Frontal cortex (tissue), 3 donors: ENCODE measurements at regions not wholly inside any gene's neighbourhood (a gene's known extent, or its start where the extent isn't known, plus 50 kb on each side); places are given as distances from the start of the nearest gene placed in this dataset.
"Not testable (repeated sequence)": the region's sequence is repeated elsewhere in the genome, so short reads cannot be mapped to it uniquely, and the experiment has no call there.

Experiments used
- DNase-seq, 2 donors: peaks; one replicate each; pipeline ENCODE4 v3.0.0; 2012; ENCODE audit warnings: low spot score in 2 of 2
- FAIRE-seq: peaks from 2 replicates; lab custom pipeline; 2012; peaks lifted over from hg19 to GRCh38; lab: Jason Lieb, UNC
- donor health status: control.
- donor health status: control.
- donor health status: control.

GRCh38 chr22:22772396-22772795 is 115.2 kb upstream of the IGLL5 start:
- DNase-seq (no peak), FAIRE-seq (no peak)

- FAIRE-seq, result no peak
- no peak for DNase-seq
These were observed 114.7 kb upstream of the IGLL5 start for GRCh38 chr22:22772883-22773282.

- no peak for FAIRE-seq
- no peak for DNase-seq
These were observed 114.2 kb upstream of the IGLL5 start for GRCh38 chr22:22773427-22773826.

GRCh38 chr22:22773979-22774604 is 113.5 kb upstream of the IGLL5 start:
- FAIRE-seq (no peak), DNase-seq (no peak)

- not testable (repeated sequence) for FAIRE-seq, DNase-seq
These were observed 112.9 kb upstream of the IGLL5 start for GRCh38 chr22:22774762-22775161.

GRCh38 chr22:22776121-22776520 is 111.5 kb upstream of the IGLL5 start:
- DNase-seq (no peak), FAIRE-seq (no peak)

GRCh38 chr22:22779213-22779612 is 108.4 kb upstream of the IGLL5 start:
- FAIRE-seq, result no peak

GRCh38 chr22:22783575-22783974 is 104.0 kb upstream of the IGLL5 start:
- FAIRE-seq (no peak), DNase-seq (no peak)

More at GRCh38 chr22:22779213-22779612, 108.4 kb upstream of the IGLL5 start:
- DNase-seq, result no peak

GRCh38 chr22:22784249-22785039 is 103.2 kb upstream of the IGLL5 start:
- FAIRE-seq, result no peak
- DNase-seq, result no peak

- no peak for FAIRE-seq
- no peak for DNase-seq
These were observed 102.1 kb upstream of the IGLL5 start for GRCh38 chr22:22785316-22786065.

GRCh38 chr22:22786301-22787115 is 101.1 kb upstream of the IGLL5 start:
- no peak for FAIRE-seq
- DNase-seq, result no peak

GRCh38 chr22:22787151-22787550 is 100.5 kb upstream of the IGLL5 start:
- FAIRE-seq (no peak), DNase-seq (no peak)

GRCh38 chr22:22787786-22788459 is 99.7 kb upstream of the IGLL5 start:
- DNase-seq, result peak in 1 of 2 donors; percentile 37
- no peak for FAIRE-seq

GRCh38 chr22:22788460-22789037 is 99.1 kb upstream of the IGLL5 start:
- no peak for FAIRE-seq
- no peak for DNase-seq

GRCh38 chr22:22789233-22789921 is 98.2 kb upstream of the IGLL5 start:
- FAIRE-seq, result no peak
- DNase-seq, result no peak

- no peak for FAIRE-seq
- no peak for DNase-seq
These were observed 97.4 kb upstream of the IGLL5 start for GRCh38 chr22:22789922-22790845.

- no peak for DNase-seq
These were observed 96.0 kb upstream of the IGLL5 start for GRCh38 chr22:22791438-22792181.

More at GRCh38 chr22:22791438-22792181, 96.0 kb upstream of the IGLL5 start:
- FAIRE-seq, result no peak
